Cardiac muscle cell (in vitro differentiated cells and primary cell): ENCODE measurements at regions not wholly inside any gene's neighbourhood (a gene's known extent, or its start where the extent isn't known, plus 50 kb on each side); places are given as distances from the start of the nearest gene placed in this dataset.

Experiments used
- DNase-seq, 2 donors: peaks; one replicate each; pipeline versions ENCODE4 v3.0.0 to v3.0.0-alpha.2; 2010 to 2017; ENCODE audit warnings: low read depth in 1 of 2, low spot score in 1 of 2
- H3K27ac ChIP-seq: fragments of 200-600 bp; sonication (generic); 2 replicates; pipeline ENCODE4 v1.5.1; 2016
- H3K27me3 ChIP-seq: fragments of 200-600 bp; sonication (generic); 2 replicates; pipeline ENCODE4 v1.6.0; 2016; ENCODE audit warnings: control low read depth
- H3K36me3 ChIP-seq: fragments of 200-600 bp; sonication (generic); 2 replicates; pipeline ENCODE4 v1.5.1; 2016; ENCODE audit warnings: control low read depth
- H3K4me1 ChIP-seq: fragments of 200-600 bp; sonication (generic); 2 replicates; pipeline ENCODE4 v1.8.1; 2017; ENCODE audit warnings: low read depth, mild to moderate bottlenecking, mixed run types
- H3K4me3 ChIP-seq: fragments of 200-600 bp; sonication (generic); 2 replicates; pipeline ENCODE4 v1.5.1; 2016; ENCODE audit warnings: mild to moderate bottlenecking
- H3K9me3 ChIP-seq: fragments of 200-600 bp; sonication (generic); 2 replicates; pipeline ENCODE4 v1.5.1; 2017; ENCODE audit warnings: low read depth, mild to moderate bottlenecking, control low read depth
- TF ChIP-seq, protein P1 (sequence below): IDR thresholded peaks from 2 replicates; pipeline ENCODE4 v1.5.1; 2012; ENCODE audit warnings: low read depth, mild to moderate bottlenecking, low read length

DNA sequence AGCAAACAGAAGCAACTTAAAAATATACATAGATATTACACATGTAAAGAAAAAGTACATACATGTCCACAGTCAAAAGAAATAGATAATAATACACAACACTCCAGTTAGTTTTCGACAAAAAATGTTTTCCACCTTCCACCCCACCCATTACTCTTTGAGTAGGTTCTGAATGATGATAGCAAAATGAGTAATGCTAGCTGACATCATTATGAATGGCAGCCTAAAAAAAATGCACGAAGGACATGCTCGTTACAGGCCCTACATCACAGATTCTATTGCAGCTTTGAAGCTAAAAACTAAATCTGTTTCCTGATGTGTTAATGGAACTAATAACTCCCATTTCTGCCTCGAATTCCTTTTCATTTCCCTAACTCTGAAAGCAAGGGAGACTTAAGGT lies 578.7 kb upstream of the NETO1 start:
- TF ChIP-seq, protein P1, sequence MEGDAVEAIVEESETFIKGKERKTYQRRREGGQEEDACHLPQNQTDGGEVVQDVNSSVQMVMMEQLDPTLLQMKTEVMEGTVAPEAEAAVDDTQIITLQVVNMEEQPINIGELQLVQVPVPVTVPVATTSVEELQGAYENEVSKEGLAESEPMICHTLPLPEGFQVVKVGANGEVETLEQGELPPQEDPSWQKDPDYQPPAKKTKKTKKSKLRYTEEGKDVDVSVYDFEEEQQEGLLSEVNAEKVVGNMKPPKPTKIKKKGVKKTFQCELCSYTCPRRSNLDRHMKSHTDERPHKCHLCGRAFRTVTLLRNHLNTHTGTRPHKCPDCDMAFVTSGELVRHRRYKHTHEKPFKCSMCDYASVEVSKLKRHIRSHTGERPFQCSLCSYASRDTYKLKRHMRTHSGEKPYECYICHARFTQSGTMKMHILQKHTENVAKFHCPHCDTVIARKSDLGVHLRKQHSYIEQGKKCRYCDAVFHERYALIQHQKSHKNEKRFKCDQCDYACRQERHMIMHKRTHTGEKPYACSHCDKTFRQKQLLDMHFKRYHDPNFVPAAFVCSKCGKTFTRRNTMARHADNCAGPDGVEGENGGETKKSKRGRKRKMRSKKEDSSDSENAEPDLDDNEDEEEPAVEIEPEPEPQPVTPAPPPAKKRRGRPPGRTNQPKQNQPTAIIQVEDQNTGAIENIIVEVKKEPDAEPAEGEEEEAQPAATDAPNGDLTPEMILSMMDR, result no peak
- no peak for DNase-seq
- no peaks in the 10 kb centered on the region for H3K36me3 ChIP-seq
- H3K4me1 ChIP-seq, result no peaks in the 10 kb centered on the region
- H3K4me3 ChIP-seq, result no peak overlapping the region
- H3K27ac ChIP-seq, result no peak overlapping the region
- no peaks in the 10 kb centered on the region for H3K9me3 ChIP-seq
- H3K27me3 ChIP-seq, result no peaks in the 10 kb centered on the region

DNA sequence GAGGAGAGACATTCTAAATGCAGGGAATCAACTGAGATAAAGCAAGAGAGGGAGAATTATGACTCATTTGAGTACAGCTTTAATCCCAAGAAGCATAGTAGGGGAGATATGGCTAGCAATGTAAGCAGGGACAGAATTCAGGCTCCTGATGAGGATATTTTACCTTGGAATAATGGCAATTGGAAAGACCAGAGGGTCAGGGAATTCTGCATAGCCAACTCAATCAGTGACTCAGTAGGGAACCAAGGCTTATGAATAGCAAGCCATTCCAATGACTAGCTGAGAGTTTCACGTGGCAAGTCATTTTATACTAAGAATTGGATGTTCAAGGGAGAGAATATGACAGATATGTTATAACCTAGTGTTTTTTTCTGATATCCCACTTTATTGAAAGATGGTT lies 563.8 kb upstream of the NETO1 start:
- Histone ChIP-seq H3K27ac (no peak overlapping the region), H3K4me1 (no peaks in the 10 kb centered on the region), H3K27me3 (no peaks in the 10 kb centered on the region), H3K9me3 (no peaks in the 10 kb centered on the region), H3K36me3 (no peaks in the 10 kb centered on the region), H3K4me3 (no peak overlapping the region)
- TF ChIP-seq, protein P1, result no peak
- no peak for DNase-seq

DNA sequence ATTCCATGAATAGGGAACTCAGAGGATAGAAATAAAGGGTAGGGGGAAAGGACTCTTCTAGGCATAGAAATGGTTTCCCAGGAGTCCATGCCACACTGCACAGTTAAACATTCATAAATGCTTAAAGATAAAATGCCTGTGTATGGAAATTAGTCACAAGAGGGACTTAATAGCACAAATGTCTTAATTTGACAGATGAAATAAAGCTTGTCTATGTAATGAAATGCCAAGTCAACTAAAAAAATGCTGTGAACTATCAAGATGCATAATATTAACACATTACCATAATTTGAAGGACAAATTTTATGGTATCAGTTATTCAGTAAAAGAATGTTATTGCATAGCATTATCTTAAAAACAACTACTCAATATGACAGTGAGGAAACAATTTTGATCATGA lies 553.2 kb upstream of the NETO1 start:
- Histone ChIP-seq H3K4me1 (no peaks in the 10 kb centered on the region), H3K4me3 (no peak overlapping the region), H3K36me3 (no peaks in the 10 kb centered on the region), H3K27me3 (no peaks in the 10 kb centered on the region), H3K27ac (no peak overlapping the region), H3K9me3 (no peaks in the 10 kb centered on the region)
- TF ChIP-seq, protein P1, result no peak
- no peak for DNase-seq

DNA sequence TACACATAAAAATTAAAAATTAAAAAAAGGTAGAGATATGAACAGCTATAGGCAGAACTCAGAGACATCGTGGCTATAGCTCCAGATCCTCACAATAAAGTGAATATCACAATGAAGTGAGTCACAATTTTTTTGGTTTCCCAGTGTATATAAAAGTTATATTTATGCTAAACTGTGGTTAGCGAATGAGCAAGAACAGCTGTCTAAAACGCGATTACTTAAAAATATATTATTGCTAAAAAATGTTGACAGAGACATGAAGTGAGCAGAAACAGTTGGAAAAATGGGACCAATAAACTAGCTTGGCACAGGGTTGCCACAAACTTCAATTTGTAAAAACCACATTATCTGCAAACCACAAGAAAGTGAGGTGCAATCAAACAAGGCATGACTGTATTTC lies 551.7 kb upstream of the NETO1 start:
- no peaks in the 10 kb centered on the region for H3K4me1 ChIP-seq
- TF ChIP-seq, protein P1, result no peak
- DNase-seq, result no peak
- no peaks in the 10 kb centered on the region for H3K27me3 ChIP-seq
- H3K27ac ChIP-seq, result no peak overlapping the region
- H3K9me3 ChIP-seq, result no peaks in the 10 kb centered on the region
- H3K4me3 ChIP-seq, result no peak overlapping the region
- no peaks in the 10 kb centered on the region for H3K36me3 ChIP-seq

DNA sequence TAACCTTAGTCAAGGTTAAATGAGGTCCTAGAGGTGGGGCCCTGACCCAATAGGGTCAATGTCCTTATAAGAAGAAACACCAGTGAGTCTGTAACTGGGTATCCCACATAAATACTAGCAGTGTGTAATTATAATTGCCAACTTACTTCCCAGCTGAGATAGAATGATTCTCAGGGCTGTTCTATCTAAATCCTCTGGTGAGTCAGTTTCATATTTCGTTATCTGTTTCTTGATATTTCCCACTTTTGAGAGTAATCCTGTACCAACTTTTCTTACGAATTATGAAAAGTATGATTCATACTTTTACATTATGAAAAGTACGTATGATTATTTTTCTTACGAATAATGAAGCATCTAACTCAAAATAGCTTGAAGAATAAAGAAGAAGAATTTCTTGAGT lies 546.8 kb upstream of the NETO1 start:
- TF ChIP-seq, protein P1, result no peak
- no peak for DNase-seq
- Histone ChIP-seq H3K27me3 (no peaks in the 10 kb centered on the region), H3K4me3 (no peak overlapping the region), H3K27ac (no peak overlapping the region), H3K9me3 (no peaks in the 10 kb centered on the region), H3K36me3 (no peaks in the 10 kb centered on the region), H3K4me1 (no peaks in the 10 kb centered on the region)

GRCh38 chr18:73414069-73414468 lies 546.3 kb upstream of the NETO1 start:
- Histone ChIP-seq H3K4me3 (no peak overlapping the region), H3K4me1 (no peaks in the 10 kb centered on the region), H3K36me3 (no peaks in the 10 kb centered on the region), H3K9me3 (no peaks in the 10 kb centered on the region), H3K27ac (no peak overlapping the region), H3K27me3 (no peaks in the 10 kb centered on the region)
- TF ChIP-seq, protein P1, result no peak
- no peak for DNase-seq
